Esophagus muscularis mucosa (tissue), 4 donors: ENCODE measurements at regions not wholly inside any gene's neighbourhood (a gene's known extent, or its start where the extent isn't known, plus 50 kb on each side); places are given as distances from the start of the nearest gene placed in this dataset.
"Not testable (repeated sequence)": the region's sequence is repeated elsewhere in the genome, so short reads cannot be mapped to it uniquely, and the experiment has no call there.

ENCODE experiments used
- DNase-seq: peaks from one replicate; pipeline ENCODE4 v3.0.0-alpha.2; 2017; ENCODE audit errors: extremely low spot score
- H3K27ac ChIP-seq, 4 donors: fragments of 200-600 bp; sonication (generic); replicated peaks in 1 of 4; 1 replicate in 3 of 4; 2 replicates in 1 of 4; pipeline ENCODE4 v1.5.1; 2016 to 2019; ENCODE audit warnings: mild to moderate bottlenecking in 1 of 4
- H3K27me3 ChIP-seq, 4 donors: fragments of 200-600 bp; sonication (generic); one replicate each; pipeline versions ENCODE4 v1.5.1 to v1.6.0; 2016 to 2019
- H3K36me3 ChIP-seq, 4 donors: fragments of 200-600 bp; sonication (generic); one replicate each; pipeline ENCODE4 v1.5.1; 2016 to 2019
- H3K4me1 ChIP-seq, 4 donors: fragments of 200-600 bp; sonication (generic); one replicate each; pipeline ENCODE4 v1.5.1; 2016 to 2019
- H3K4me3 ChIP-seq, 4 donors: fragments of 200-600 bp; sonication (generic); 1 replicate in 2 of 4; 2 replicates in 2 of 4; pipeline ENCODE4 v1.5.1; 2016 to 2019; ENCODE audit warnings: mild to moderate bottlenecking in 4 of 4, moderate library complexity in 1 of 4
- H3K9me3 ChIP-seq, 4 donors: fragments of 200-600 bp; sonication (generic); 1 replicate in 3 of 4; 2 replicates in 1 of 4; pipeline ENCODE4 v1.5.1; 2016 to 2019
- WGBS: methylation state at CpG from one replicate; pipeline ENCODE4 v1.1.5; 2018; 5-methylcytosine and 5-hydroxymethylcytosine counted together
- intact Hi-C: fragments of 100-400 bp; cut with DNase I; formaldehyde crosslinking; loops from one replicate; pipeline ENCODE4 v1.15.1; 2023

- DNase-seq, H3K27ac ChIP-seq, H3K27me3 ChIP-seq, H3K4me3 ChIP-seq, H3K4me1 ChIP-seq, intact Hi-C loops, H3K36me3 ChIP-seq, H3K9me3 ChIP-seq: not testable (repeated sequence)
- WGBS = 86% methylated on average over 2 of the region's 2 CpGs
Measured at GRCh38 chr2:131604652-131605051, 77.0 kb downstream of the CCDC74A start.

- DNase-seq, H3K36me3 ChIP-seq, intact Hi-C loops, H3K27me3 ChIP-seq, H3K4me1 ChIP-seq, H3K27ac ChIP-seq, H3K9me3 ChIP-seq, H3K4me3 ChIP-seq: not testable (repeated sequence)
- WGBS = 62% methylated on average over 1 of the region's 1 CpG
Measured at GRCh38 chr2:131606366-131606765, 78.7 kb downstream of the CCDC74A start.

DNA sequence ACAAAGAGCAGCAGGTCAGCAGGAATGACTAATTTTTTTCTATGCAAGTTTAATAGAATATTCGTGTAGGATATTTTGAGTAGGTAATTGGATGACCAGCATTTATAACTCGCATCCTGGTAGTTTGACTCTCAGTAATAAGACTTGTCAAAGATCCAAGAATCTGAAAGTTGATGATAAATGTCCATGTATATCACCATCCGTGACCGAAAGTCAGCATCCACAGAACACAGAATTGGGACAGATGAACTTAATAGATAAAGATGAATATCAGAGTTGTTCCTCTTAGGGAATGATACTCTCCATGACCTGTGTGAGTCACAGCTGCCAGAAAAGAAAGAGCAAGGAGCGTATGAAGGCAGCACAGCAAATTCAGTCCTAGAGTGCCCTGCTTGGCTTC, 79.4 kb downstream of the CCDC74A start:
- H3K9me3 ChIP-seq, H3K4me1 ChIP-seq, H3K4me3 ChIP-seq, H3K36me3 ChIP-seq, H3K27ac ChIP-seq, H3K27me3 ChIP-seq, DNase-seq, intact Hi-C loops: not testable (repeated sequence)
- WGBS = 43% methylated on average over 5 of the region's 5 CpGs

GRCh38 chr2:131614539-131614938, 86.9 kb downstream of the CCDC74A start:
- DNase-seq, H3K9me3 ChIP-seq, H3K27ac ChIP-seq, intact Hi-C loops, H3K4me1 ChIP-seq, H3K36me3 ChIP-seq, H3K27me3 ChIP-seq, H3K4me3 ChIP-seq: not testable (repeated sequence)
- WGBS = 77% methylated on average over 3 of the region's 3 CpGs

DNA sequence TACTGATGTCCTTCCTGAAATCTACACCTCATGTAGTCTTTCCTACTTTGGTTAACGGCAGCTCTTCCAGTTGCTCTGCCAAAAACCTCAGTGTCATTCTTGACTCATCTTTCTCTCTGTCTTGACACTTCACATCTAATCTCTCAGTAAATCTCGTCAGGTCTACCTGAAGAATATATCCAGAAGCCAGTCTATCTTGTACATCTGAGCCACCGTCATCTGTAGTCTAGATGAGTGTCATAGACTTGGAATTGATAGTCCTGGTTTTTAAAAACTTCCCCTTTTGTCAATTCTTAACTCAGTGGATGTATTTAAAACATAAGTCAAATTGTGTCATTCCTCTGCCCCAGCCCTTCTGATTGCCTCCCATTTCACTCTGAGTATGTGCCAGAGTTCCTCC, 90.6 kb downstream of the CCDC74A start:
- H3K4me3 ChIP-seq, H3K27me3 ChIP-seq, DNase-seq, intact Hi-C loops, H3K4me1 ChIP-seq, H3K27ac ChIP-seq, H3K36me3 ChIP-seq, H3K9me3 ChIP-seq: not testable (repeated sequence)
- WGBS = 82% methylated on average over 3 of the region's 3 CpGs

DNA sequence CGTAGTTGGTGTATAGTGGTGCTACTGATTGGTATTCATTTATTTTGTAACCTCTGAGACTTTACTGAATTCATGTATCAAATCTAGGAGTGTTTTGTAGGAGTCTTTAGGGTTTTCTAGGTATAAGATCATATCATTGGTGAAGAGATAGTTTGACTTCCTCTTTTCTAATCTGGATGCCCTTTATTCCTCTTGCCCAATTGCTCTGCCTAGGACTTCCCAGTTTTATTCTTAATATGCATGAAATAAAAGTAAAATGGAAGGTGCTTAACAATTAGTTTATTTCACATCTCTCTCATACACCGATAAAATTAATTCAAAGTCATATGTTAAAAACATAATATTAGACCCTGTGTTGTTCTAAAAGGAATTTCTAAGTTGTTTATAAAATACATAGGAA, 95.2 kb downstream of the CCDC74A start:
- H3K4me3 ChIP-seq, H3K27ac ChIP-seq, intact Hi-C loops, H3K27me3 ChIP-seq, DNase-seq, H3K9me3 ChIP-seq, H3K36me3 ChIP-seq: not testable (repeated sequence)
- 97% methylated on average over 2 of the region's 2 CpGs for WGBS
- peaks cover 0 to 17% (median 7%) of the 10 kb centered on the region in 4 donors for H3K4me1 ChIP-seq

- H3K36me3 ChIP-seq, H3K9me3 ChIP-seq, intact Hi-C loops, H3K27me3 ChIP-seq, H3K27ac ChIP-seq, H3K4me3 ChIP-seq, DNase-seq: not testable (repeated sequence)
- peaks cover 0 to 17% (median 7%) of the 10 kb centered on the region in 4 donors for H3K4me1 ChIP-seq
- 44% methylated on average over 9 of the region's 10 CpGs for WGBS
Measured at GRCh38 chr2:131626011-131626410, 98.3 kb downstream of the CCDC74A start.

GRCh38 chr2:131626565-131626964, 98.9 kb downstream of the CCDC74A start:
- intact Hi-C loops, H3K27ac ChIP-seq: not testable (repeated sequence)
- 91% methylated on average over 6 of the region's 19 CpGs for WGBS

DNA sequence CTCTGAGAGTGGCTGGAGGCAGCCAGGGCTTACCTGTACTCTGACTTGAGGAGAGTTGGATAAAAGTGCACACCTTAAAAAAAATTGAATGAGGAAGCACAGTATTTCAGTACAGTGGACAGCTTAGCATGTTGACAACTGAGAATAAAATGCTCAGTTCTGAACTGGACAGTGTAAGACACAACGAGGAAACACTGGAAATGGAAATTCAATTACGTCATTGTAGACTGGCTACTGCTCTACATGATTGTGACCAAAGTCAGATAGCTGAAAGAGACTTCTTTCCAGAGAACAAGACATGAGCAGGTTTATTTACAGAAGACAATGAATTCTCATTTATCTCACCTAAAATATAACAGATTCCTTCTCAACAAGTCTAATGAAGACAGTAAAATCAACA, 100.1 kb downstream of the CCDC74A start:
- H3K9me3 ChIP-seq, DNase-seq, intact Hi-C loops, H3K27ac ChIP-seq, H3K27me3 ChIP-seq, H3K4me3 ChIP-seq, H3K36me3 ChIP-seq: not testable (repeated sequence)
- 48% methylated on average over 2 of the region's 2 CpGs for WGBS
- peaks cover 0 to 17% (median 7%) of the 10 kb centered on the region in 4 donors for H3K4me1 ChIP-seq

More at GRCh38 chr2:131626565-131626964, 98.9 kb downstream of the CCDC74A start:
- not testable (repeated sequence) for H3K4me3 ChIP-seq, H3K36me3 ChIP-seq, DNase-seq, H3K9me3 ChIP-seq, H3K27me3 ChIP-seq
- H3K4me1 ChIP-seq = peaks cover 0 to 17% (median 7%) of the 10 kb centered on the region in 4 donors

DNA sequence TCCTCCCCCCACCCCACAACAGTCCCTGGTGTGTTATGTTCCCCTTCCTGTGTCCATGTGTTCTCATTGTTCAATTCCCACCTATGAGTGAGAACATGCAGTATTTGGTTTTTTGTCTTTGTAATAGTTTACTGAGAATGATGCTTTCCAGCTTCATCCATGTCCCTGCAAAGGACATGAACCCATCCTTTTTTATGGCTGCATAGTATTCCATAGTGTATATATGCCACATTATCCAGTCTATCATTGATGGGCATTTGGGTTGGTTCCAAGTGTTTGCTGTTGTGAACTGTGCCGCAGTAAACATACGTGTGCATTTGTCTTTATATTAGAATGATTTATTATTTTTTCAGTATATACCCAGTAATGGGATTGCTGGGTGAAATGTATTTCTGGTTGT, 104.0 kb downstream of the CCDC74A start:
- H3K27me3 ChIP-seq, H3K4me1 ChIP-seq, H3K36me3 ChIP-seq, H3K4me3 ChIP-seq, H3K9me3 ChIP-seq, DNase-seq, intact Hi-C loops, H3K27ac ChIP-seq: not testable (repeated sequence)
- 91% methylated on average over 2 of the region's 2 CpGs for WGBS

DNA sequence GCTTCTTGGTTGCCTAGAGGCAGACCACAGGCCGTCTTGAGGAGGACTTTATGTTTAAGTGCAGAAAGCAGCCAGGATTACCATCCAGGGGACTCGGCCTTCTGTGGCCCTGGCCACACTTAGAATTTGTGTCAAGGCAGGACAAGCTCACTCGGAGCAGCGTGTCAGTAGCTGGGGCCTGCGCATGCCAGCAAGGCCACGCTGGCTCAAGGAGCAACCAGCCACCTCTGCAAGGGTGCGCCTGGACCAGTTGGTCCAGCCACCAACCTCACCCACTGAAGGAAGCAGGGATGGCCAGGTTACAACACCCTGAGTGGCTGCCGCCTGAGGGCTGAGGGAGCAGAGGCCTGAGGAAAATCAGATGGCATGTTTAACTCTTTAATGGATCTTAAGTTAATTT, 105.7 kb downstream of the CCDC74A start:
- not testable (repeated sequence) for H3K4me3 ChIP-seq

DNA sequence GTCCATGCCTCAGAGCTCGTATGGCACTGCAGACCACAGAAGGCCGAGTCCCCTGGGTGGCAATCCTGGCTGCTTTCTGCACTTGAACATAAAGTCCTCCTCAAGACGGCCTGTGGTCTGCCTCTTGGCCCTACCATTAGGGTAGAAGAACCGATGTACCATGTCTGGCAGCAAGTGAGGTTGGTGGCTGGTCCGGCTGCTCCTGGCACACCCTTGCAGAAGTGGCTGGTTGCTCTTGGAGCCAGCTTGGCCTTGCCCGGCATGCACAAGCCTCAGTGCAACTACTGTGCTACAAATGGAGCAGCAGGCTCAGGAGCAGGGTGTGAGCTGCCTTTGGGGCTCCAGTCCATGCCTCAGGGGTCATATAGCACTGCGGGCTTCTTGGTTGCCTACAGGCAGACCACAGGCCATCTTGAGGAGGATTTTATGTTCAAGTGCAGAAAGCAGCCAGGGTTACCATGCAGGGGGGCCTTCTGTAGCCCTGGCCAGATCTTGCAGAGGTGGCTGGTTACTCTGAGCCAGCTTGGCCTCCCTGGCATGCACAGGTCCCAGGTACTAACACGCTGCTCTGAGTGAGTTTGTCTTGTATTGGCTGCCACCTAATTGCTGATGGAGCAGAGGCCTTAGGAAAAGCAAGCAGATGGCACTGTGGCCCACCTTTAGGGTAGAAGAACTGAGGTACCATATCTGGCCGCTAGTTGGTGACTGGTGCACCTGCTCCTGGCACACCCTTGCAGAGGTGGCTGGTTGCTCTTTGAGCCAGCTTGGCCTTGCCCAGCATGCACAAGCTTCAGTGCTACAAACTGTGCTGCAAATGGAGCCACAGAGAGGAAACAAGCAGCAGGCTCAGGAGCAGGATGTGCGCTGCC, 106.4 kb downstream of the CCDC74A start:
- H3K27me3 ChIP-seq, H3K36me3 ChIP-seq, H3K27ac ChIP-seq, DNase-seq, H3K9me3 ChIP-seq, H3K4me3 ChIP-seq, H3K4me1 ChIP-seq, intact Hi-C loops: not testable (repeated sequence)
- WGBS = 96% methylated on average over 8 of the region's 10 CpGs

More for the DNA sequence above, 105.7 kb downstream of the CCDC74A start:
- H3K27ac ChIP-seq, intact Hi-C loops, H3K36me3 ChIP-seq, DNase-seq, H3K4me1 ChIP-seq, H3K27me3 ChIP-seq, H3K9me3 ChIP-seq: not testable (repeated sequence)
- WGBS = 100% methylated on average over 7 of the region's 8 CpGs
